CD4-positive, alpha-beta T cell treated with Interleukin-2 at 100 ng/mL for 4 hours (primary cell): ENCODE measurements at regions not wholly inside any gene's neighbourhood (a gene's known extent, or its start where the extent isn't known, plus 50 kb on each side); places are given as distances from the start of the nearest gene placed in this dataset.

Experiments used
- DNase-seq: peaks from one replicate; pipeline ENCODE4 v3.0.0-alpha.2; 2020; ENCODE audit warnings: low spot score

GRCh38 chr11:32267679-32268187 lies 167.6 kb downstream of the WT1 start:
- DNase-seq = no peak

DNA sequence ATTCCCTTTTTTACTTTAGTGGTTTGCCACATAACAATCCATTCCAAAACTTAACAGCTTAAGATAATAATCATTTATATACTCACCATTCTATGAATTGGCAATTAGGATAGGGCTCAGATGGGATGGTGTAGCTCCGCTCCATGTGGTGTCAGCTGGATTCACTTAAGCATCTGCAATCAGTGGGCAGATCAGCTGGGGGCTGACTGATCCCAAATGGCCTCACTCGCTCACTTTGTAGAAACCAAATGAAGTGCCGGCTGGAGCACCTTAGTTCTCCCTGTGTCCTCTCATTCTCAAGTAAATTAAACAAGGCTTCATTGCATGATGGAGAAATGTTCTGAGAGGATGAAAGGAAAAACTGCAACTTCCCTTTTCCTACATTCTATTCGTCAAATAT lies 161.4 kb downstream of the WT1 start:
- DNase-seq = no peak

- no peak for DNase-seq
These were observed 155.7 kb downstream of the WT1 start for GRCh38 chr11:32279672-32280071.

- no peak for DNase-seq
These were observed 155.0 kb downstream of the WT1 start for GRCh38 chr11:32280339-32280738.

DNA sequence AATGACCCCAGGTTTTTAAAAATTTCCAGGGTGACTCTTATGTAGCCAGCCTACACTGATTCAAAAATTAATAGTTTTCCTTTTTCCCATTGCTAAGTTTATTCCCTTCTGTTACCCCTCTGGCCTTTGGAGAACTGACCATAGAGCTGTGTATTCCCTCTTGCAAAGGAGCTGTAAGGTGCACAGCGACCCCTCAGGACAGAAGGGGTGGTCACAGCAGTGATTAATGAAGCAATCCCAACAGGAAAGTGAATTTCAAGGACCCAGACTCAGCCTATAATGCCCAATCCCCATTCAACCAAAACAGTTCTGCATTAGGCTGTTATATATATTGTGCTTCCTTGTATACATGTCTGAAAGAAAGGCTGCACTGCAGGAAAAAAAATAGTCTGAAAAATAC lies 147.1 kb downstream of the WT1 start:
- no peak for DNase-seq

DNA sequence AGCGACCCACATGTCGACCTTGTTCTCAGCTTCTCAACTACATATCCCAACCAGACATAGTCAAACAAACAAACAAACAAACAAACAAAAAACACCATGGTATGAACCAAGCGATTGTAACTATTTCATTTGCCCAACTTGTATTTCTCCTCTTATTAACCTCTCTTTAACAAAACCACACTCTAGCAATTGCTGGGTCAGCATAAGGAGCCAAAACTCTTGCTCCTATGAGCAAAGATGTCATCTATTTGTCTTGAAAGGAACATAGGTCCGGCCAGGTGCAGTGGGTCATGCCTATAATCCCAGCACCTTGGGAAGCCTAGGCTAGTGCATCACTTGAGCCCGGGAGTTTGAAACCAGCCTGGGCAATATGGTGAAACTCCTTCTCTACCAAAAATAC lies 145.6 kb downstream of the WT1 start:
- no peak for DNase-seq

DNA sequence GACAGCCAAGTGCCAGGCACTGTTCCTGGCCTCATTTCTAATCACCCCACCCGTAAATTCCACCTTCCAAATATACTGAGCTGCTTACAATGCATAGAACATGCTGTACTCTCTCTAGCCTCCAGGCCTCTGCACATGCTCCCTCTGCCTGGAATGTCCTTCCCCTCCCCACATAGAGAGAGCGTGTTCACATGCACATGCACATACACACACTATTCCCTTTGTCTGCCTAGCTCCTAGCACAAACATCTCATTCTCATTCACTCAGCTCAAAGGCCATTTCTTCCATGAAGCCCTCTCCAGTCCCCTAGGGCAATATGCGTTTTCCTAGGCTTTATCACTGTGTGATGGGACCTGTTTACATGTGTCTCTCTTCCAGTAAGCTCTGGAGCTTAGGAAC lies 144.6 kb downstream of the WT1 start:
- no peak for DNase-seq

- DNase-seq = peak; percentile 6
These were observed 137.7 kb downstream of the WT1 start for GRCh38 chr11:32297611-32298011.

DNA sequence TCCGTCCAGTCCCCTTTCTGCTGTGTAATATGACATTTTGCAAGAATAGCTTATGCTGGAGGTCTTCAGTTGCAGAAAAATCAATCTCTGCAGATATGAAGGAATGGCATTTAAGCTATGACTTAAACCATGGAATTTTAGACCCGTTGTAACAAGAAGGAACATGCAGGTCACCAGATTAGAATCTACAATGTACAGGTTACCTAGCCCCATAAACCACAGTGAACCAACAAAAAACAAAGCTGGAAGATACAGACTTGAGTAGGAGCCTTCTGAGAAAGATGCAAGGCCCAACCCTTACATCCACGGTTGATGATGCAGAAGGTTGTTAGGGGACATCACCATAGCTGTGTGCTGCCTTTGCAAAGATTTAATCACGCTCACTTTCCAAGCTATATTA lies 132.5 kb downstream of the WT1 start:
- DNase-seq = no peak

DNA sequence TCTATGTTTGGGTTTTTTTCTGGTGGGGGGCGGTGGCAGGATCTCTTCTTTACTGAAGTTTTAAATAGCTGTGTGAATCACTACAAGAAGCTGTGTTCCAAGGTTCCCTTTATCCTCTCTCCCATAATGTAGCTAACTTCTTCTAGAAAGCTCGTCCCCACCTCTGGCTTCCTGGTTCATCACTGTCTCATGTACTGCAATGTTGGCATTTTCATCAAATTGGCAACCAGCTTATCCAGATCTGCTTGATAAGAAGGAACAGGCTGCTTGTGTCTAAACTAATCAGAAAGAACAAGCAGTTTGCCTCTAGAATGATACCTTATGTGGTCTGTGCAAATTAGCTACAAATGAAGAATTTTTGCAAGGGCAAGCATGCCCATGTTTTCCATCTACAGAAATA lies 130.8 kb downstream of the WT1 start:
- DNase-seq = no peak

- DNase-seq = no peak
These were observed 129.9 kb downstream of the WT1 start for GRCh38 chr11:32305460-32305859.

DNA sequence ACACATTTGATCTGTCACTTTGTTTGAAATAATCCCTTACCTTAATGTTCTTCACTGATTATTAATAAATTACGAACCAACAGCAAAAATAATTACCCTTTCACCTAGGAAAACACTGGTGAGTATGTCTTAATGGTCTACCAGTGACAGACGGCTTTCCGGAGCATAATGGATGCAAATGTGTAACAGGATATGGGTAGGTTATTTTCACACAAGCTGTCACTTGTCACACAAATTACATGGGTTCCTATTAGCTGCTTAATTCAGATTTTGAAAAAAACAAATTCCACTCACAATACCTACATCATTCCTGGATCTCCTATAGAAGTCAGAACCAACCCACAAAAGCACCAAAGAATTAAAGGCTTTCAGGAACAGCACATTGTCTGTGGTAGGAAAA lies 127.9 kb downstream of the WT1 start:
- no peak for DNase-seq

GRCh38 chr11:32307913-32308312 lies 127.4 kb downstream of the WT1 start:
- no peak for DNase-seq

GRCh38 chr11:32309530-32310213 lies 125.7 kb downstream of the WT1 start:
- no peak for DNase-seq

DNA sequence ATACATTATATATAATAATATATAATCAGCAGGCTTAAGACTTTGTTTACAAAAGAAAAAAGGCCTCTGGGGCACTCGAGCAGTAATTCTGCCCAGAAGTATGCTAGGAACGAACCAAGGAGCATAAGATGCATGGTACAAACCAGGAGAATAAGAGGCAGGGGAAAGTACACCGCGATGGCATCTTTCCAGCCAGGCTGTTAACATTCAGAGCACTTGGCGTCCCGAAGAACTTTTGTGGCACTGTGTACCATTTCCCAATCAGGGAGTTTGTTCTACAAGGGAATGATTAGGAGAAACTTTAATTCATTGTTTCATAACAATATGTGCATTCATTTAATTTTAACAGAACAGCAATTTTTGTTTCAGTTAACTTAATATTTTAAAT lies 125.1 kb downstream of the WT1 start:
- no peak for DNase-seq

GRCh38 chr11:32311346-32312065 lies 123.8 kb downstream of the WT1 start:
- no peak for DNase-seq

DNA sequence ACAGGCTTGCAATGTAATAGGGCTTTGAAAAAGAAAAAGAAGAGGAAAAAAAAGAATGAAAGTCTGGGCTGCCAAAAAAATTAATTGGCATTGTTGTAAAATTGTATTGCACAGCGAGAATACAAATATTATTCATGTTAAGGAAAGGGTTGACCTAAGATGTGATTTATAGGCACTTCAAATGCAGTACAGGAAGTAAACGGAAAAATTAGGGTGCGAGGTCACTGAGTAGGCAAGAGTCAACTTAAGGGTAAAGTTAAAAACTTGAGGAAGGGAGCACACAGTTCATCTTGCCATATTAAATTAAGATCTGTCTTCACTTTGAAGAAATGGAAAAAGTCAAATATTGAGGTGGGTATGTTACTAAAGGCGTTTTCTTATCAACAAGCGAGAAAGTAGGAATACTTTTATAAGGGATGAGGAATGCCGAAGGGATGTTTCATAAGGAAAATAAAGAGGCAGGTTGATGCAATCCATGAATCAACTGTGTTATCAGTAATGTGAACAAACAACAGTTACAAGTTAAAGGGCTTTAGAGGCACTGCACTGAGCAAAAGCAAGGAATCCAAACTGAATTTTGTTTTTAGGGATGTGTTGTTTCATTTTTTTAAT lies 123.0 kb downstream of the WT1 start:
- no peak for DNase-seq

GRCh38 chr11:32312865-32313403 lies 122.4 kb downstream of the WT1 start:
- peak; percentile 25 for DNase-seq

DNA sequence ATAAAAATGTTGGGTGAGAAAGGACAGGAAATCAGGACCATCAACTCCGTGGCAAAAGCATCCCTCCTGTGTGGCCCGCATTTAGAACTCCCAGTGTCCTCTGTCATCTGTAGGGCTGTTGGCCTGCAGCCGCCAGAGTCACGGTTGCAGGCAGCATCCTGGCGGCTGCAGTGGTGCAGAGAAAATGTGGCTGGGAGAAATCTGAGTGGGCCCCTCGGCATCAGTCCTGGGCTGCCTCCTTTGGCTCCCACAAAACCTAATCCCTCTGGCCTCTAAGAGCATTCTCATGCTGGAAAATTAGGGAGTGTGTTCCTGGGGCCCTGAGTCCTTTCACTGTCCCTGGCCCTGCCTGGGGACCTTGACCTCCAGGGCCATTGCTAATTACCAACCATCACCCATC lies 121.9 kb downstream of the WT1 start:
- DNase-seq = no peak

- DNase-seq = no peak
These were observed 120.2 kb downstream of the WT1 start for GRCh38 chr11:32315121-32315520.

DNA sequence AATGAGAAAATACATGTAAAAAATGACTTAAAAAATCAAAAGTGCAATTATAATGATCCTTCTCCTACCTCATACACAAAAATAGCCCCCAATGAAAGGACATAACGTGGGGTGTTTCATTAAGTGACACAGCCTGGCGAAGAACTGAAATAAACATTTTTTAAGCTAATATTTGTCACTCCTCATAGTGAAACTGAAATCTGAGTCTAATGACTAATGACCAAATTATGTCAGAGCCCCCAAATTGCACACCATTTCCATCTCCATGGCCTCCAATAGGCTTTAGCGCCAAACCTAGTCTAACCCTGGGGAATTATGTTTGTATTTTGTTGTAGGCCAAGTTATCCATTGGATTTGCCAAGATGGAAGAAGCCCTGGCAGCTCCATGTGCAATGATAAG lies 119.1 kb downstream of the WT1 start:
- no peak for DNase-seq

DNA sequence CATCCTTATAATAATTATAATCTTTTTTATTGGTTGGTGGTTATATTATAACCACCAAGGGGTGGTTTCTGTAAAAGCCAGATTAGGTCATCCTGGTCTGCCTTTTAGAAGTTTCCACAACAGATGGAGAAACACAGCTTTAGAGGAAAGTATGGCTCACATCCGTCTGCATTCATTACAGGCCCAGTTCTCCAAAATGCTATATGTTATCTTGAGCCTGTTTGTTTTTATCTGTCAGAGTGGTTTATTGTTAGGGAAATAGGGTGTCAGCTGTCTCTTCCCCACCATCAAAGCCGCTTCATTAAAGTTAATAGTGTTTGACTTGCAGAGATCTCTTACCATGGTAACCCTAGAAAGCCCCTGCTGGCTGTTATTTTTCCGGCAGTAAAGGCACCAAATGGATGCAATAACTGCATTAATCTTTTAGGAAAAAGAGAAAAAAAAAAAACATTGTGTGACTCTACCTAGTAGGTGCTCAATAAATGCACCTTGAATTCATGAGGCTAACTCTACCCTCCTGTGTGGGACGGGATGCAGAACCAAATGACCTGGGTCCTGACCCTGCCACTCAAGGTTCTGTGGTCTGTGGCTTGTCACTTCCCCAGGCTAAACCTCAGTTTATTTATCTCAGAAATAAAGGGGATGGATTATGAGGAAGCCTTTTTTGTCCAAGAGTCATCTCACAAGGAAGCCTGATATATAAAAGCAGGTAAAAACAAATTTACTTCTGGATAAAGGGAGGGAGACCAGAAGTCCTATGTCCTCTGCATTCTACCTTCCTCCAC lies 118.3 kb downstream of the WT1 start:
- no peak for DNase-seq
